Endothelial cell of umbilical vein (primary cell): ENCODE measurements at regions not wholly inside any gene's neighbourhood (a gene's known extent, or its start where the extent isn't known, plus 50 kb on each side); places are given as distances from the start of the nearest gene placed in this dataset.

Experiments
- BruUV-seq: library from RNA; stranded (reverse); fragments of 400-500 nt; replicated peaks from 2 replicates; lab custom pipeline; 2021; lab: Mats Ljungman, UMichigan
- CTCF ChIA-PET: fragments of 300-600, 350-600 bp; sonication (Branson Sonifier 250); formaldehyde crosslinking; loops from one replicate; lab custom pipeline; 2021; ENCODE audit warnings: antibody characterized with exemption, inconsistent platforms; lab: Charles Lee
- POLR2A ChIA-PET: fragments of 300-600, 350-600 bp; sonication (Branson Sonifier 250); formaldehyde crosslinking; loops from one replicate; lab custom pipeline; 2021; ENCODE audit warnings: antibody characterized with exemption, inconsistent platforms; lab: Charles Lee
- DNase-seq: peaks from one replicate; pipeline ENCODE4 v3.0.0-alpha.2; 2011; ENCODE audit warnings: low read depth, low spot score
- FAIRE-seq: peaks from 2 replicates; lab custom pipeline; 2011; peaks lifted over from hg19 to GRCh38; lab: Jason Lieb, UNC
- H2AFZ ChIP-seq: 2 replicates; pipeline ENCODE4 v1.6.0; 2012; ENCODE audit warnings: low read depth, low read length, control low read depth, inconsistent platforms
- H3K27ac ChIP-seq: 2 replicates; pipeline ENCODE4 v1.5.1; 2011; ENCODE audit warnings: low read depth, mild to moderate bottlenecking, control low read depth, low read length, moderate library complexity; ENCODE audit not compliant: insufficient read depth
- H3K27me3 ChIP-seq, 2 experiments: 2 replicates each; pipeline versions ENCODE4 v1.6.0 to v1.6.1; 2011; ENCODE audit warnings: low read length in 2 of 2, mixed read lengths in 1 of 2; ENCODE audit not compliant: control insufficient read depth in 2 of 2, insufficient read depth in 2 of 2
- H3K36me3 ChIP-seq, 2 experiments: 2 replicates in 1 of 2; 3 replicates in 1 of 2; pipeline ENCODE4 v1.5.1; 2011; ENCODE audit warnings: low read length in 2 of 2, mild to moderate bottlenecking in 1 of 2, moderate library complexity in 1 of 2; ENCODE audit not compliant: control insufficient read depth in 2 of 2, insufficient read depth in 2 of 2; ENCODE audit errors: extremely low read depth in 1 of 2
- H3K4me1 ChIP-seq: 3 replicates; pipeline ENCODE4 v1.5.1; 2011; ENCODE audit warnings: mild to moderate bottlenecking, low read length; ENCODE audit not compliant: control insufficient read depth, insufficient read depth; ENCODE audit errors: extremely low read depth
- H3K4me2 ChIP-seq: 2 replicates; pipeline ENCODE4 v1.6.1; 2011; ENCODE audit warnings: low read length, control low read depth, mixed read lengths; ENCODE audit not compliant: insufficient read depth
- H3K4me3 ChIP-seq, 3 experiments: fragments of 200-600 bp in 1 of 3; sonication (generic), shearing (Covaris generic) in 1 of 3; replicated peaks in 1 of 3; 2 replicates each; pipeline ENCODE4 v1.5.1; 2011 to 2016; ENCODE audit warnings: control low read depth in 3 of 3, low read length in 3 of 3, mild to moderate bottlenecking in 2 of 3, inconsistent platforms in 1 of 3, low read depth in 1 of 3, moderate library complexity in 1 of 3; ENCODE audit not compliant: insufficient read depth in 1 of 3
- H3K79me2 ChIP-seq: 2 replicates; pipeline ENCODE4 v1.6.0; 2012; ENCODE audit warnings: low read length, inconsistent platforms; ENCODE audit not compliant: control insufficient read depth, insufficient read depth
- H3K9ac ChIP-seq: replicated peaks from 2 replicates; pipeline ENCODE3; 2011; ENCODE audit warnings: low read length, control low read depth; ENCODE audit not compliant: insufficient read depth; ENCODE audit errors: extremely low read depth
- H3K9me1 ChIP-seq: replicated peaks from 3 replicates; pipeline ENCODE4 v1.6.0; 2011; ENCODE audit warnings: mild to moderate bottlenecking, low read length; ENCODE audit not compliant: control insufficient read depth, insufficient read depth; ENCODE audit errors: extremely low read depth
- H3K9me3 ChIP-seq: replicated peaks from 2 replicates; pipeline ENCODE4 v1.5.1; 2012; ENCODE audit warnings: low read length, inconsistent platforms; ENCODE audit not compliant: control insufficient read depth, insufficient read depth
- H4K20me1 ChIP-seq: replicated peaks from 2 replicates; pipeline ENCODE3; 2011; ENCODE audit warnings: mild to moderate bottlenecking, low read length; ENCODE audit not compliant: control insufficient read depth, insufficient read depth; ENCODE audit errors: extremely low read depth
- EZH2 ChIP-seq: IDR thresholded peaks from 2 replicates; pipeline ENCODE4 v1.6.1; 2012; ENCODE audit warnings: borderline replicate concordance, low read depth, mild to moderate bottlenecking, moderate library complexity, low read length, inconsistent platforms; ENCODE audit not compliant: severe bottlenecking
- FOS ChIP-seq: IDR thresholded peaks from 2 replicates; pipeline ENCODE4 v1.6.1; 2011; ENCODE audit warnings: mild to moderate bottlenecking, low read length, moderate library complexity, borderline replicate concordance; ENCODE audit not compliant: insufficient read depth
- GATA2 ChIP-seq: IDR thresholded peaks from 2 replicates; pipeline ENCODE4 v1.7.0; 2011; ENCODE audit warnings: low read depth, mild to moderate bottlenecking, moderate library complexity, mixed read lengths, low read length; ENCODE audit not compliant: insufficient read length, insufficient read depth
- JUN ChIP-seq: IDR thresholded peaks from 2 replicates; pipeline ENCODE4 v1.6.1; 2011; ENCODE audit warnings: borderline replicate concordance, low read depth; ENCODE audit not compliant: insufficient read length, insufficient read depth
- MAX ChIP-seq: IDR thresholded peaks from 2 replicates; pipeline ENCODE4 v1.6.1; 2011; ENCODE audit not compliant: insufficient read depth, insufficient read length
- MYC ChIP-seq: IDR thresholded peaks from one replicate; pipeline ENCODE4 v1.6.1; 2011; ENCODE audit warnings: mild to moderate bottlenecking, low read depth, low read length
- POLR2A ChIP-seq: IDR thresholded peaks from 2 replicates; pipeline ENCODE4 v1.6.1; 2012; ENCODE audit warnings: low read depth, mild to moderate bottlenecking, control low read depth, low read length
- POLR2AphosphoS5 ChIP-seq: IDR thresholded peaks from 2 replicates; pipeline ENCODE4 v1.6.1; 2012; ENCODE audit warnings: low read depth, mild to moderate bottlenecking, control low read depth, low read length, moderate library complexity; ENCODE audit not compliant: insufficient read depth
- dilution Hi-C: fragments of 300-500 bp; cut with MboI; formaldehyde crosslinking; loops from one replicate; pipeline ENCODE4 v1.15.0; 2019; ENCODE audit warnings: low sequenced_read_pairs; ENCODE audit not compliant: extremely low pct_ligation_motif_present
- intact Hi-C: fragments of 100-400 bp; cut with micrococcal nuclease; formaldehyde crosslinking; loops from one replicate; pipeline ENCODE4 v1.10.0; 2022
- TF ChIP-seq, protein P1 (sequence below), 2 donors: IDR thresholded peaks; 1 replicate in 1 of 2; 2 replicates in 1 of 2; pipeline ENCODE4 v1.5.1; 2011; ENCODE audit warnings: low read length in 2 of 2, mild to moderate bottlenecking in 2 of 2, moderate library complexity in 2 of 2, control low read depth in 1 of 2, inconsistent platforms in 1 of 2, low read depth in 1 of 2; ENCODE audit not compliant: insufficient read depth in 1 of 2; ENCODE audit errors: extremely low read depth in 1 of 2

GRCh38 chr5:120938604-120939003 is 474.5 kb downstream of the PRR16 start:
- Histone ChIP-seq H3K27ac (no peak overlapping the region), H3K9me1 (no peaks in the 10 kb centered on the region), H3K36me3 (no peaks in the 10 kb centered on the region), H3K4me2 (no peak overlapping the region), H3K27me3 (no peaks in the 10 kb centered on the region), H2AFZ (no peak overlapping the region), H3K9ac (no peak overlapping the region), H3K9me3 (no peaks in the 10 kb centered on the region), H4K20me1 (no peaks in the 10 kb centered on the region), H3K79me2 (no peaks in the 10 kb centered on the region), H3K4me3 (no peak overlapping the region), H3K4me1 (no peaks in the 10 kb centered on the region)
- BruUV-seq: no TSS peak
- dilution Hi-C loops (no loop called here), intact Hi-C loops (no loop called here)
- FAIRE-seq: no peak
- ChIA-PET POLR2A (no interaction called here), CTCF (no interaction called here)
- no peak for DNase-seq
- TF ChIP-seq POLR2AphosphoS5 (no peak), GATA2 (no peak), JUN (no peak), FOS (no peak), MYC (no peak), EZH2 (no peak), MAX (no peak)

DNA sequence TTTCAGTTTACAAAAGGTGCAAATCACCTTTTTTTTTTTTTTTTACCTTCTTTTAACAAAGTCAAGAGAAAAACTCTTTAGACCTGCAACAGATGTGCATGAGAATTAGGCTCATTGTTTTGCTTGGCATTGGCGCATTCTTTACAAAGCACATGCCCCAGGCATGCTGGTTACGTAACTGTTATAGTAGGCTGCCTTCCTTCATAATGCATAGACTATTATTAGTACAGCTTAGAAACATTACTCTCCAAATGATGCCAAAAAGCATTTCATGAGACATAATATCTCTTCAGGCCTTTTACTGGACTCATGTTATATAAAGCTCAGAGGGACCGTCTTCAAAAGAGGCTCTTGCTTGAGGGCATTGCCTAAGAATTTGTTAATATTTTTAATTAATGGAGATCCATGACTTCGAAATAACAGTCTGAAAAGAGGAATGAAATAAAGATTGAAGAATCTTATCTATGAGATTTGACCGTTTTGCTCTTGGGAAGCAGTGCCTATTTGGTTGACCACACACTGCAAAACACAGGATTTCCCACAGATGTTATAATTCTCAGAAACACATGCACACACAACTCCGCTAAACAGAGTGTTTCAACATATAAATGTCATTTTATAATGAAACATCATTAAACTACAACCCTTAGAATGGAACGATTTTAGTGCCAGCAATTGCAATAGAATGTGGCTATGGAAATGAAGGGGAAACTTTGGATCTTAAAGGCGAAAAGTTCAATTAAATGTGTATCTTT is 478.7 kb downstream of the PRR16 start:
- no peak overlapping the region for H3K9ac ChIP-seq

More for the DNA sequence above, 478.7 kb downstream of the PRR16 start:
- intact Hi-C loops (no loop called here), dilution Hi-C loops (no loop called here)
- no peaks in the 10 kb centered on the region for H3K79me2 ChIP-seq
- BruUV-seq: no TSS peak
- ChIA-PET POLR2A (no interaction called here), CTCF (no interaction called here)
- H3K9me1 ChIP-seq: no peaks in the 10 kb centered on the region
- no peaks in the 10 kb centered on the region for H3K9me3 ChIP-seq
- H3K27me3 ChIP-seq: no peaks in the 10 kb centered on the region
- no peaks in the 10 kb centered on the region for H4K20me1 ChIP-seq
- no peak overlapping the region for H3K27ac ChIP-seq
- H3K4me2 ChIP-seq: no peak overlapping the region
- TF ChIP-seq MAX (no peak), EZH2 (no peak), FOS (no peak), JUN (no peak), POLR2A (no peak)
- TF ChIP-seq, protein P1, sequence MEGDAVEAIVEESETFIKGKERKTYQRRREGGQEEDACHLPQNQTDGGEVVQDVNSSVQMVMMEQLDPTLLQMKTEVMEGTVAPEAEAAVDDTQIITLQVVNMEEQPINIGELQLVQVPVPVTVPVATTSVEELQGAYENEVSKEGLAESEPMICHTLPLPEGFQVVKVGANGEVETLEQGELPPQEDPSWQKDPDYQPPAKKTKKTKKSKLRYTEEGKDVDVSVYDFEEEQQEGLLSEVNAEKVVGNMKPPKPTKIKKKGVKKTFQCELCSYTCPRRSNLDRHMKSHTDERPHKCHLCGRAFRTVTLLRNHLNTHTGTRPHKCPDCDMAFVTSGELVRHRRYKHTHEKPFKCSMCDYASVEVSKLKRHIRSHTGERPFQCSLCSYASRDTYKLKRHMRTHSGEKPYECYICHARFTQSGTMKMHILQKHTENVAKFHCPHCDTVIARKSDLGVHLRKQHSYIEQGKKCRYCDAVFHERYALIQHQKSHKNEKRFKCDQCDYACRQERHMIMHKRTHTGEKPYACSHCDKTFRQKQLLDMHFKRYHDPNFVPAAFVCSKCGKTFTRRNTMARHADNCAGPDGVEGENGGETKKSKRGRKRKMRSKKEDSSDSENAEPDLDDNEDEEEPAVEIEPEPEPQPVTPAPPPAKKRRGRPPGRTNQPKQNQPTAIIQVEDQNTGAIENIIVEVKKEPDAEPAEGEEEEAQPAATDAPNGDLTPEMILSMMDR (IDR thresholded peaks at IDR 0.05; ENCODE audit: extremely low read depth in 1 of 2, insufficient read depth in 1 of 2, low read depth in 1 of 2, low read length in 2 of 2): no peak
- H3K4me1 ChIP-seq: no peaks in the 10 kb centered on the region
- no peak overlapping the region for H2AFZ ChIP-seq
- H3K4me3 ChIP-seq: no peak overlapping the region
- H3K36me3 ChIP-seq: no peaks in the 10 kb centered on the region
- FAIRE-seq (no peak), DNase-seq (no peak)
